DMS153 treated with DMSO at 0.1 percent for 48 hours (cell line): ENCODE measurements at regions not wholly inside any gene's neighbourhood (a gene's known extent, or its start where the extent isn't known, plus 50 kb on each side); places are given as distances from the start of the nearest gene placed in this dataset.

Source experiments
- DNase-seq: peaks from one replicate; lab custom pipeline; 2025; ENCODE audit not compliant: unreplicated experiment; lab: John Stamatoyannopoulos, UW

GRCh38 chr7:156140447-156140846 is 328.2 kb upstream of the SHH start:
- no peak for DNase-seq

GRCh38 chr7:156139633-156140032 is 327.4 kb upstream of the SHH start:
- no peak for DNase-seq

GRCh38 chr7:156139112-156139511 is 326.8 kb upstream of the SHH start:
- DNase-seq = no peak

GRCh38 chr7:156131881-156132280 is 319.6 kb upstream of the SHH start:
- DNase-seq = no peak

GRCh38 chr7:156129522-156129921 is 317.3 kb upstream of the SHH start:
- no peak for DNase-seq

- no peak for DNase-seq
Observed at GRCh38 chr7:156128496-156128895, 316.2 kb upstream of the SHH start.

- DNase-seq = no peak
Observed at GRCh38 chr7:156127166-156128134, 315.2 kb upstream of the SHH start.

GRCh38 chr7:156125841-156126730 is 313.8 kb upstream of the SHH start:
- no peak for DNase-seq

GRCh38 chr7:156124356-156124755 is 312.1 kb upstream of the SHH start:
- no peak for DNase-seq

- DNase-seq = no peak
Observed at GRCh38 chr7:156123362-156123761, 311.1 kb upstream of the SHH start.

GRCh38 chr7:156122752-156123354 is 310.6 kb upstream of the SHH start:
- no peak for DNase-seq

GRCh38 chr7:156121956-156122355 is 309.7 kb upstream of the SHH start:
- DNase-seq = no peak

GRCh38 chr7:156121434-156121833 is 309.2 kb upstream of the SHH start:
- no peak for DNase-seq

- no peak for DNase-seq
Observed at GRCh38 chr7:156120552-156120951, 308.3 kb upstream of the SHH start.

GRCh38 chr7:156119771-156120170 is 307.5 kb upstream of the SHH start:
- no peak for DNase-seq

- no peak for DNase-seq
Observed at GRCh38 chr7:156118248-156118645, 306.0 kb upstream of the SHH start.

GRCh38 chr7:156117542-156118247 is 305.4 kb upstream of the SHH start:
- DNase-seq = no peak

- DNase-seq = no peak
Observed at GRCh38 chr7:156116514-156117215, 304.4 kb upstream of the SHH start.

- DNase-seq = no peak
Observed at GRCh38 chr7:156115582-156115981, 303.3 kb upstream of the SHH start.

- no peak for DNase-seq
Observed at GRCh38 chr7:156113731-156114130, 301.5 kb upstream of the SHH start.
